HFFc6 (cell line): ENCODE measurements at regions not wholly inside any gene's neighbourhood (a gene's known extent, or its start where the extent isn't known, plus 50 kb on each side); places are given as distances from the start of the nearest gene placed in this dataset.
"Not testable (repeated sequence)": the region's sequence is repeated elsewhere in the genome, so short reads cannot be mapped to it uniquely, and the experiment has no call there.

Experiments
- DNase-seq: peaks from one replicate; pipeline ENCODE4 v3.0.0-alpha.2; 2018
- H3K27ac Mint-ChIP-seq: 2 replicates; pipeline ENCODE4 v1.8.0; 2020; ENCODE audit warnings: mild to moderate bottlenecking, mixed read lengths
- H3K27me3 Mint-ChIP-seq: 2 replicates; pipeline ENCODE4 v1.8.0; 2021; ENCODE audit warnings: mild to moderate bottlenecking, moderate library complexity, mixed read lengths; ENCODE audit not compliant: insufficient read depth
- H3K36me3 Mint-ChIP-seq: 2 replicates; pipeline ENCODE4 v1.8.0; 2021; ENCODE audit warnings: low read depth, mixed read lengths
- H3K4me1 Mint-ChIP-seq: 2 replicates; pipeline ENCODE4 v1.8.0; 2020; ENCODE audit warnings: low read depth, mixed read lengths
- H3K4me3 Mint-ChIP-seq: 2 replicates; pipeline ENCODE4 v1.8.0; 2020; ENCODE audit warnings: mild to moderate bottlenecking, moderate library complexity, mixed read lengths
- H3K9me3 Mint-ChIP-seq: 2 replicates; pipeline ENCODE4 v1.8.0; 2020; ENCODE audit warnings: mild to moderate bottlenecking, mixed read lengths
- CTCF ChIP-seq: fragments of 200-600 bp; sonication (generic); IDR thresholded peaks from 2 replicates; pipeline ENCODE4 v1.5.0; 2021; ENCODE audit warnings: antibody characterized with exemption, mild to moderate bottlenecking

GRCh38 chr4:153877898-153878297 is 89.0 kb upstream of the SFRP2 start:
- no peak for DNase-seq
- H3K27ac Mint-ChIP-seq, result no peak overlapping the region
- no peak for TF ChIP-seq CTCF

GRCh38 chr4:153873741-153874140 is 84.9 kb upstream of the SFRP2 start:
- Mint-ChIP-seq H3K4me3 (no peak overlapping the region), H3K4me1 (no peaks in the 10 kb centered on the region), H3K9me3 (peaks cover 9% of the 10 kb centered on the region), H3K27ac (no peak overlapping the region), H3K36me3 (no peaks in the 10 kb centered on the region; the same call in 1 of the 2 replicates), H3K27me3 (no peaks in the 10 kb centered on the region; the same call in 1 of the 2 replicates)
- no peak for DNase-seq
- TF ChIP-seq CTCF, result no peak

More at GRCh38 chr4:153877898-153878297, 89.0 kb upstream of the SFRP2 start:
- H3K4me3 Mint-ChIP-seq, result no peak overlapping the region
- peaks cover 18% of the 10 kb centered on the region for H3K9me3 Mint-ChIP-seq
- H3K4me1 Mint-ChIP-seq, result no peaks in the 10 kb centered on the region
- H3K27me3 Mint-ChIP-seq, result no peaks in the 10 kb centered on the region; the same call in 1 of the 2 replicates
- H3K36me3 Mint-ChIP-seq, result no peaks in the 10 kb centered on the region

- DNase-seq, H3K27ac Mint-ChIP-seq, H3K4me3 Mint-ChIP-seq, H3K27me3 Mint-ChIP-seq, H3K36me3 Mint-ChIP-seq, H3K4me1 Mint-ChIP-seq: not testable (repeated sequence)
- H3K9me3 Mint-ChIP-seq, result peaks cover 59% of the 10 kb centered on the region
These were observed 77.9 kb upstream of the SFRP2 start for GRCh38 chr4:153866766-153867165.

- Mint-ChIP-seq H3K4me3 (no peak overlapping the region), H3K4me1 (no peaks in the 10 kb centered on the region), H3K36me3 (no peaks in the 10 kb centered on the region), H3K9me3 (peaks cover 23% of the 10 kb centered on the region), H3K27ac (no peak overlapping the region), H3K27me3 (no peaks in the 10 kb centered on the region; the same call in 1 of the 2 replicates)
- TF ChIP-seq CTCF, result no peak
- no peak for DNase-seq
These were observed 63.6 kb upstream of the SFRP2 start for GRCh38 chr4:153852501-153852900.

GRCh38 chr4:153850533-153851280 is 61.8 kb upstream of the SFRP2 start:
- Mint-ChIP-seq H3K36me3 (no peaks in the 10 kb centered on the region), H3K27ac (no peak overlapping the region), H3K27me3 (no peaks in the 10 kb centered on the region; the same call in 1 of the 2 replicates), H3K9me3 (peaks cover 17% of the 10 kb centered on the region), H3K4me1 (no peaks in the 10 kb centered on the region), H3K4me3 (no peak overlapping the region)
- DNase-seq, result no peak
- TF ChIP-seq CTCF, result no peak

GRCh38 chr4:153844144-153844543 is 55.3 kb upstream of the SFRP2 start:
- no peak for TF ChIP-seq CTCF
- H3K27ac Mint-ChIP-seq, result no peak overlapping the region
- no peak for DNase-seq
- H3K36me3 Mint-ChIP-seq, result no peaks in the 10 kb centered on the region
- no peaks in the 10 kb centered on the region for H3K27me3 Mint-ChIP-seq
- no peaks in the 10 kb centered on the region for H3K4me1 Mint-ChIP-seq
- H3K9me3 Mint-ChIP-seq, result peaks cover 8% of the 10 kb centered on the region
- no peak overlapping the region for H3K4me3 Mint-ChIP-seq
